ENCODE measurements at regions not wholly inside any gene's neighbourhood (a gene's known extent, or its start where the extent isn't known, plus 50 kb on each side); places are given as distances from the start of the nearest gene placed in this dataset.

DNA sequence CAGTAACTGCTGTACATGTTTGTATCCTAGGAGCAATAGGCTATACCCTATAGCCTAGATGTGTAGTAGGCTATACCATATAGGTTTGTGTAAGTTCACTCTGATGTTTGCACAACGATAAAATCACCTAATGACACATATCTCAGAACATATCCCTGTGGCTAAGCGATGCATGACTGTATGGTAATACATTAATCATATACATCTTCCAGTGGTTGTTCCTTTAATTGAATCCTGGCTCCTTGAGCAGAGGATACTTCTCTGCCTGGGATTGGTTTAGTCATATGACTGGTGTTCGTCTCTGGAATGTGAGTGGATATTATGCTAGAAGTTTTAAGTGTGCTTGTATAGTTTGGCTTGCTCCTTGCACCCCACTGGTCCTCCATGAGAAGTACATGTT lies 425.8 kb downstream of the MAN2A1 start:
- TF ChIP-seq POLR2A (IDR thresholded peaks at IDR 0.05), result no peak
- no peak for TF ChIP-seq CTCF (IDR thresholded peaks at IDR 0.05)
- no peak for TF ChIP-seq POLR2AphosphoS5 (IDR thresholded peaks at IDR 0.05)
- no peak for TF ChIP-seq EP300 (IDR thresholded peaks at IDR 0.05)
